HG03066 (cell line): ENCODE measurements at regions not wholly inside any gene's neighbourhood (a gene's known extent, or its start where the extent isn't known, plus 50 kb on each side); places are given as distances from the start of the nearest gene placed in this dataset.
"Not testable (repeated sequence)": the region's sequence is repeated elsewhere in the genome, so short reads cannot be mapped to it uniquely, and the experiment has no call there.

Source experiments
- ATAC-seq: cut with Tn5 transposase; IDR thresholded peaks from one replicate; pipeline ENCODE4 v1.9.1; 2021; ENCODE audit warnings: low read depth; ENCODE audit not compliant: unreplicated experiment

DNA sequence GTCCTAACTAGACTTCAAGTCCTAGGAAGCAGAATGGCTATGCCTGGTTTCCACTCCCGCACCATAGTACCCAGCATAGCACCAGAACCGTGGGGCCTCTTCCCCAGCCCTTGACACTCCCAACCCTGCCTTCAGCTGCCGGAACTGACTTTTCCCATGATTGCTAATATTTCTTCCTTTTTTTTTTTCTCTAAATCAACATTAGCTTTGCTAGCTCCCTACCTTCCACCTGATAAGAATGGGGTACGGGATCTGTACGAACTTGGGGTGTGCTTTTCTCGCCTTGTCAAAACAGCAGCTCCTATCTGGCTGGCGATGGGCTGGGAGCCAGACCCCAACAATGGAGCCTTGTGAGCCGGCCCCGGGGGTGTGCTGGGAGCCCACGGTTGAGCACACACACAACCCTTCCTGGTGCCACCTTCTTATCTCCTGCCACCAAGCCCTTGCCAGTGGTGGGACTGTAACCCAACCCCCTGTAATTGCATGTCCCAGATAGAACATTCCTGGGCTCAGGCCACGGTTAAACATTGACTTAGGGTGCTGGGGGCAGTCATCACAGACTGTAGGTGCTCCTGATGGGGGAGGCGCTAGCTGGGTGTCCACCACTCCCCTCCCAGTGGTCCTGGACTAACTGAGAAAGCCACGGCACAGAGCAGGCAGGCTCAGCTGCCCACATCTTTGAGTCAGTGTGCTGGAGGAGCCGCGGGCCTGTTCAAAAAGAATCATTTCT lies 213.0 kb upstream of the HAAO start:
- ATAC-seq = no peak

DNA sequence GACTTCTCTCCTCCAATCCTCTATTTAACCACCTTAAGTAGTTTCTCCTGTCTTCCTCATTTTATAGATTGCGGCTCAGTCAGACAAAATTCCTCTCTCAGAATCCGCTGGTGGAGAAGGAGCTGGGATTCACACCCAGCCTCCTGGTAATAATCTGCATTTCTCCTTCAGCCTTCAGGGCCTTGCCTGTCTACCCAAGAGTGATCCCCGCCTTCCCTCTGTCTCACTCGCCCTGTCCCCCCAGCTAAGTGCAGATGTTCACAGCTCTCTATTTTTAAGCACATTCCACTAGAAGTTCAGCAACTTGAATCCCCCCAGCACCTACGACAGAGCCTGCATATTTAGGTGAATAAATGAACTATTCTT lies 212.5 kb upstream of the HAAO start:
- ATAC-seq = no peak

DNA sequence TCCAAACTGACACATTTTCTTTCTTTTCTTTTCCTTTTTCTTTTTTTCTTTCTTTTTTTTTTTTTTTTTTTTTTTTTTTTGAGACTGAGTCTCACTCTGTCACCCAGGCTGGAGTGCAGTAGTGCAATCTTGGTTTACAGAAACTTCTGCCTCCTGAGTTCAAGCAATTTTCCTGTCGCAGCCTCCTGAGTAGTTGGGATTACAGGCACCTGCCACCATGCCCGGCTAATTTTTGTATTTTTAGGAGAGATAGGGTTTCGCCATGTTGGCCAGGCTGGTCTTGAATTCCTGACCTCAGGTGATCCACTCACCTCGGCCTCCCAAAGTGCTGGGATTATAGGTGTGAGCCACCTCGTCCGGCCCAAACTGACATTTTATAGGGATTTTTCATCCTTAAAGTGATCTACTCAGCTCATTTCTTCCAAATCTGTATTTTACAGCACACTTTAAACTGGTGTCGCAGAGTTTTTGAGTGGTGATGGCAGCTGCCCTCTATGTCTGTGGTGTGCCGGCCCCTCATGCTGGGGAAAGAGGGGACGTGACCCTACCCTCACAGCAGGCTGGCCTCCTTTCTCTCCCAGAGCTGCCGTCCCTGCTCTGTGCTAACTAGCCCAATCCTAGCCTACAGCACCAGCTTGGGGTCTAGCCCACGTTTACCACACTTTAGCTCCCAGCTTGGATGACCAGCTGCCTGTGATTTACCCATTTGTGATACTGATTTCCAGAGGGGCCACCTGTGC lies 211.9 kb upstream of the HAAO start:
- not testable (repeated sequence) for ATAC-seq

DNA sequence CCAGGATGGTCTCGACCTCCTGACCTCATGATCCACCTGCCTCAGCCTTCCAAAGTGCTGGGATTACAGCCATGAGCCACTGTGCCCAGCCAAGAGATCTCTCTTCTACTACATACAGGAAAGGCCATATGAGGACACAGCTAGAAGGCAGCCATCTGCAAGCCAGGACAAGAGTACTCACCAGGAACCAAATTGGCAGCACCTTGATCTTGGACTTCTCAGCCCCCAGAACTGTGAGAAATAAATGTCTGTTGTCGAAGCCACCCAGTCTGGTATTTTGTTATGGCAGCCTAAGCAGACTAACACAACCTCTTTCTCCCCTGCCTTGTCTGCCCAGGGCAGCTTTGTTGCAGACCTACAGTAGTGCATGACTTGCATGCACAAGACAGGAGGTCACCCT lies 211.3 kb upstream of the HAAO start:
- no peak for ATAC-seq

DNA sequence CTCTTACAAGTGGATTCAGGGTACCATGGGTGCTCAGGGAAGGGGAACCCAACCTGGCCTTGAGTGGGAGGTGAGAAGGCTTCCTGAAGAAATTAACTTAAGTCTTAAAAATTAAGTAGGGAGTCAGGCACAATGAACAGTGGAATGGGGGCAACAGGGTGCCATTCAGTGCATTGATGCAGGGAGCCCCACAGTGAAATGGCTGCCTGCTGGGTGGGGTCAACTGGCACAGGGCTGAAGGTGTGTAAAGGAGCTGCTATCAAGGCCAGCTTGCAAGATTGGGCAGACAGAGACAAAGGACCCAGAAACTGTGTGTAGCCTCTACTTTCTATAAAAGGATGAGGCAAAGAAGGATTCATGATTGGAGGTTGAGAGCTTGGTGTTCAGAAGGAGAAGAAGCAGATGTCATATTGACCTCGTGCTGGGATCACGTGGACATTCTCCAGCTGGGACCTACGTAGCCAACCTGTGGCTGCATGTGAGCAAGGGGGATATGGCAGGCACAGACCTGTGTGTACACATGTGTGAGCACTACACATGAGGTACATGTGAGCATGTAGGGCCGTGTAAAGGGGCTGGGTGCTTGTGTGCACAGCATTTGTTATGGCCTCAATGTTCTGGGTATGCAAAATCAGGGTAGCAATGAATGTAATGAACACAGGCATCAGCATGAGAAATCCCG lies 209.5 kb upstream of the HAAO start:
- no peak for ATAC-seq

DNA sequence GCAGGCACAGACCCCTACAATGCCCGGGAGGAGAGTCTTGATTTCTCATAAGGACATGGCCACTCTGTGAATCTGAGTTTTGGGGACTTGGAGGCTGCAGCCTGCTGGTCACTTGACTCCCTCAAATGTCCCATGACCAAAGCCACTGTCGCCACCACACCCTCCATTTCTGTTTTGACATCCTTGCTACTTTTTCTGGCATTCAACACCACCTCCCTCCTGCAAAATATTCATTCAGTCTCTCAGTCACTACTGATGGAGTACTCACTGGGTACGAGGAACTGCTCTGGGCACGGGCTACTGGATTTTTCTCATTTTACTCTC lies 208.6 kb upstream of the HAAO start:
- no peak for ATAC-seq

DNA sequence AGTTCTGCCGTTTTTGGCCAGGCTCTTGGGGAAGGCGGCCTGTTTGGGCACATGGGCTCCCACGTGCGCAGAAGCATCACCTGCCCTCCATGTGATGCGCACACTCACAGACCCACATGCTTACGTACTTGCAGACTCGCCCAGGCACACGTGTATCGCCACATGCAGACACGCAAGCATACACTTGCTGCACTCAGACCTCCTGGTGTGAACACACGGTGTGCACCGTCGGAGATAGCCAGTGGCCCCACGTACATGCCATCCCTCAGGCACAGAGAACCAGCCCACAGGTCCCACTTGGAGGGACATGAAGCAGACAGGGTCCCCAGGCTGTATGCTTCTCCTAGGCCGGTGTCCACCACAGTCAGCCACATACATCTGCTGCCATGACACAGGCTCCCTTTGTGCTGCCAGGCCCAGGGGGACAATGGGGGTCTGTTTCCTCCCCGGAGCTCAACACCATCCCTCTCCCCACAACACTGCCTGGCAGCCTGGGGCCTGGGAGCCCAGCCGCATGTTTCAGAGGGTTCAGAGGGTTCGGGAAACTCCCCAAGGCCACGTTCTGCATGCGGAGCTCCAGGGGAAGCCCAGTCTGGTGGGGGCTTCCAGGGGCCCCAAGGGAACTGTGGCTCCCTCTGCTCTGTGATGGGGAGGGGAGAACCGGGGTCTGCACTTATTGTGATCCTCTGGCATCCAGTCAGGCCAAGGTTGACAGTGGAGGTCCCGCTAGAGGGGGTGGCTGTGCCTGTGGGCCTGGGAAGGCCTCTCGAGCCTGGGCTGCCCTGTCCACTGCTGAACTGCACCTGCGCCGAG lies 208.1 kb upstream of the HAAO start:
- ATAC-seq = no peak

DNA sequence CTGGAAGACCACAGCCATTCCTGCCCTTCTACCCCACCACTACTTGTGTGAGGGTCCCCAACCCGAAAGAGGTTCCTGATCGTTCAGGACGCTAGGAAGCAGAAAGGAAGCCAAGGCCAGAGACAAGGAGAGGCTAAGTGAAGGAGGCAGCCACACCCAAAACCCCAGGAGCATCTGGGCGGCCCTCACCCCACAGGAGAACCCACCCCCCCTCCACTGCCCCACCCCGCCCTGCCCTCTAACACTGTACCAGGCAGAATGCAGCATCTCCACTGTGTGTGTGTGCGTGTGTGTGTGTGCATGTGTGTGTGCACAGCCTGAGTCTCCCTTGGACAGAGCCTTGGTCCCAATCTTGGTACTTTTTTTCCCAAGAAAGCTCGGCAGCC lies 207.5 kb upstream of the HAAO start:
- ATAC-seq = no peak

DNA sequence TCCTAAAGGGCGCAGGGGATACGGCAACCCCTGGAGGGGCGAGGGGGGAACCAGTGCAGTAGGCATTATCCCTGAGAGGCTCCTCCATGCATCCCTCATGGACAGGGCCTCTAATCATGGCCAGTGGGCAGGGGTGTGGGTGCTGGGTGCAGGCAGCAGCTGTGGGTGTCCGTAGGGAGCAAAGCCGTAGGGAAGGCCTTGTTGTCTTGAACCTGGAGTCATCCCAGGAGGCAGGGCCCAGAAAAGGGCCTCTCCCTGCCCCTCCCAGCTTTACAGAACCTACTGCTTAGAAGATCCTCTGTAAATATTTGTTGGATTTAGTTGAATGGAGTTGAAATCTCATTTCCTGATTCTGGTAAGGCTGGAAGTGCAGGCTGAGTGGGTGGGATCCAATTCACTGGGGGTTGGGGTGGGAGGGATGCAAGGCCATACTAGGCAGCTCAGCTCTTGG lies 207.0 kb upstream of the HAAO start:
- no peak for ATAC-seq

DNA sequence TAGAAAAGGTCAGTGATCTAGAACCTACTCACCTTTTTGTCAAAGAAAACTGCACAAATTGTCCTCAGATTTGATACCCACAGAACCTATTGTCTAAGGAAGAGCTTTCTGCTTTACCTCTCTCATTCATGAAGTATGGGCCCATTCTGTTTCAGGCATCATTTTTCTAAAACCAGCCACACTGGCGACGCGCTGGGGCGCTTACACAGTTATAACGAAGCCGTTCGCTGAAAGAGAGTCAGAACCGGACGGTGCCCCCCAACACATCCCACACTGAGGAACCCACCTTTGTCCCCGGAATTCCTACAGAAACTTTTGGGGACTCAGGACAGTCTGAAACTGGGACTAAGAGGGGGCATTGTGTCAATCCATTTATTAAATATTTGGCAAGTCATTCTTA lies 206.3 kb upstream of the HAAO start:
- no peak for ATAC-seq

DNA sequence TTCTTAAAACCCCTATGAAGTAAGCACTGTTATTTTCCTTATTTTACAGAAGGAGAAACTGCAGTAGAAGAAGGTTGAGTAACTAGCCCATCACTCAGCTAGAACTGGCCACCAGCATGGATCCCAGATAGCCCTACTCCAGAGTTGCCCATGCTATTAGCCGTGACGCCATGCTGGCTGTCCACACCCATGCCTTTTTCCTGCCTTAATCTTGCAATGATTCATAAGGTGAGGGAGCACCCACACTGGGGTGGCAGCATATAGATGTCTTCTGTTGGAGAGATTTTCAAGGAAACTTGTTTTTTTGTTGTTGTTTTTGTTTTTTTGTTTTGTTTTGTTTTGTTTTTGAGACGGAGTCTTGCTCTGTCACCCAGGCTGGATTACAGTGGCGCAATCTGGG lies 204.1 kb upstream of the HAAO start:
- no peak for ATAC-seq

DNA sequence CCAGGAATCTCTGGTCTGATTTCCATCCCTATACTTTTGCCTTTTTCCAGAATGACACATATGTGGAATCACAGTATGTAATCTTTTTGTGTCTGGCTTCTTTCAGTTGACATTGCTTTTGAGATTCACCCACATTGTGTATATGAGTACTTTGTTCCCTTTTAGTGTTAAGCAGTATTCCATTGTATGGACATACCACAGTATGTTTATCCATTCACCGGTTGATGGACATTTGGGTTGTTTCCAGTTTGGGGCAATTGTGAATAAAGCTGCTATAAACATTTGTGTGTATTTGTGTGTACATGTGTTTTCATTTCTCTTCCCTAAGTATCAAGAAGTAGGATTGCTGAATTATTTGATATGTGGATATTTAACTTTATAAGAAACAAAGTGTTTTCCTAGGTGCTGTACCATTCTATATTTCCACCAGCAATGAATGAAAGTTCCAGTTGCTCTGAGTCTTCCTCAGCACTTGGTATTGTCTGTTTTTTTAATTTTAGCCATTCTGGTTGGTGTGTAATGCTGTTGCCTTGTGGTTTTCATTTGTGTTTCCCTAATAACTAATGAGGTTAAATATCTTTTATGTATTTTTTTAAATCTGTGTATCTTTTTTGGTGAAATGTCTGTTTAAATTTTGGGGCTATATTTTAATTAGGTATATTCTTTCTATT lies 203.5 kb upstream of the HAAO start:
- ATAC-seq = no peak

DNA sequence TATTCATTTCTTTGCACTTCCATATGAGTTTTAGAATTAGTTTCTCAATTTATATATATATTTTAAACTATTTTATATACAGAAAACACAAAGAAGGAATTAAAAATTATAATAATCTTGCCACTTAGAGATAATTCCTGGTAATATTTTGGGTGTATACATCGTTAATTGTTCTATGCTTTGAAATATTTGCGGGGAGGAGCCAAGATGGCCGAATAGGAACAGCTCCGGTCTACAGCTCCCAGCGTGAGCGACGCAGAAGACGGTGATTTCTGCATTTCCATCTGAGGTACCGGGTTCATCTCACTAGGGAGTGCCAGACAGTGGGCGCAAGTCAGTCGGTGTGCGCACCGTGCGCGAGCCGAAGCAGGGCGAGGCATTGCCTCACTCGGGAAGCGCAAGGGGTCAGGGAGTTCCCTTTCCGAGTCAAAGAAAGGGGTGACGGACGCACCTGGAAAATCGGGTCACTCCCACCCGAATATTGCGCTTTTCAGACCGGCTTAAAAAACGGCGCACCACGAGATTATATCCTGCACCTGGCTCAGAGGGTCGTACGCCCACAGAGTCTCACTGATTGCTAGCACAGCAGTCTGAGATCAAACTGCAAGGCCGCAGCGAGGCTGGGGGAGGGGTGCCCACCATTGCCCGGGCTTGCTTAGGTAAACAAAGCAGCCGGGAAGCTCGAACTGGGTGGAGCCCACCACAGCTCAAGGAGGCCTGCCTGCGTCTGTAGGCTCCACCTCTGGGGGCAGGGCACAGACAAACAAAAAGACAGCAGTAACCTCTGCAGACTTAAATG lies 197.1 kb upstream of the HAAO start:
- ATAC-seq = not testable (repeated sequence)

DNA sequence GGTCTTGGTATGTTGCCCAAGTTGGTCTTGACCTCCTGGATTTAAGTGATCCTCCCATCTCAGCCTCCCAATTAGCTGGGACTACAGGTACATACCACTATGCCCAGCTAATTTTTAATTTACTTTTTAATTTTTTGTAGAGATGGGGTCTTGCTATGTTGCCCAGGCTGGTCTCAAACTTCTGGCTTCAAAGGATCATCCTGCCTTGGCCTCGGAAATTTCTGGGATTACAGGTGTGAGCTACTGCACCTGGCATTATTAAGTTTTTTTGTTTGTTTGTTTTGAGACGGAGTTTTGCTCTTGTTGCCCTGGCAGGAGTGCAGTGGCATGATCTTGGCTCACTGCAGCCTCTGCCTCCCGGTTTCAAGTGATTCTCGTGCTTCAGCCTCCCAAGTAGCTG lies 195.7 kb upstream of the HAAO start:
- ATAC-seq = not testable (repeated sequence)

DNA sequence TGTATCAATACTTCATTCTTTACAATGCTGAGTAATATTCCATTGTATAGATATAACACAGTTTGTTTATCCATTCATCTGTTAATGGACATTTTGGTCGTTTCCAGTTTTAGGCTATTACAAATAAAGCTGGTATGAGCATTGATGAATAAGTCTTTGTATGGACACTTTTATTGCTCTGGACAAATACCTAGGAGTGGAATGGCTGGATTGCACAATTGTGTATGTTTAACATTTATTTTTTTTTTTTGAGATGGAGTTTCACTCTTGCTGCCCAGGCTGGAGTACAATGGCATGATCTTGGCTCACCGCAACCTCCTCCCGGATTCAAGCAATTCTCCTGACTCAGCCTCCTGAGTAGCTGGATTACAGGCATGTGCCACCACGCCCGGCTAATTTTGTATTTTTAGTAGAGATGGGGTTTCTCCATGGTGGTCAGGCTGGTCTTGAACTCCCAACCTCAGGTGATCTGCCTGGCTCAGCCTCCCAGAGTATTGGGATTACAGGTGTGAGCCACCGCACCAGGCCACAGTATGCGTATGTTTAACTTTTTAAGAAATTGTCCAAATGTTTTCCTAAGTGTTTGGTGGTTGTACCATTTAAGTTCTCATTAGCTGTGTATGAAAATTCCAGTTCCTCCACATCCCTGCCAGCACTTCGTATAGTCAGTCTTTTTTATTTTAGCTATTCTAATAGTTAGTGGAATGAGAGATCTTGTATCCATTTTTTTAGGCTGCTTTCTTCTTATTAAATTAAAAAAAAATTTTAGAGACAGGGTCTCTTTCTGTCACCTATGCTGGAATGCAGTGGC lies 194.9 kb upstream of the HAAO start:
- ATAC-seq = no peak

DNA sequence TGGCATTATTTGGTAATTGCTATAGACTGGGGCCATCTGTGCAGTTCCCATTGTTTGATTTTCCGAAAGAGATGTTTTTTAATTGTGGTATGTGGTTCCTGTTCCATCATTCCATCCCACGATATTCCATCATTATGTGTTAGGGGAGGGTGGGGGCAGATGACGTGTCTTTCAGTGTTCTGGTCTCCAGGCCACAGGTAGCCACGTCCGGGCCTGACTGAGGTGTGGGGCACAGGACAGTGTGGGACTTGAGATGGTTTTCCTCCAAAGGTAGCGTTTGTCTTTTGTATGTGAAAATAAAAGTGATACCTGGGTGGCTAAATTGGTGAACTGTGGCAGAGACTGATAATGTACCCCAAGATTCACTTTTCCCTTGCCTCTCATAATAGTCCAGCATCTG lies 192.2 kb upstream of the HAAO start:
- no peak for ATAC-seq

DNA sequence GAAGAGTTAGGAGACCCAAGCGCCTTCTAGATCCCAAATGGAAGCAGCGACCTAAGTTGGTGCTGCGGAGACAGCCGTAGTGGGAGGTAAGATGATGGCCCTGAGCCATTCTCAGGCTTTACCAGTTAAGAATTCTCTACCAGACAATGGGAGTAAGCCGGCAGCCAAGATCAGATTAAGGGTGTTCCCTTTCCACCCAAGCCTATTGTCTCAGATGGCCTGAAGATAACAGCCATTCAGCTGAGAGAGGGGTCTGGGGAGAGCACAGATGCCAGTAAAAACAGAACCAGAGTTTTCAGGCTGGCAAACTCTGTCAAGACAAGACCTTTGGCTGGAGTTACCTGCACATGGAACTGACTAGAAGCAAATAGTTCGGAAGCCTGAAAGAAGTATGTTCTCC lies 191.7 kb upstream of the HAAO start:
- ATAC-seq = no peak

DNA sequence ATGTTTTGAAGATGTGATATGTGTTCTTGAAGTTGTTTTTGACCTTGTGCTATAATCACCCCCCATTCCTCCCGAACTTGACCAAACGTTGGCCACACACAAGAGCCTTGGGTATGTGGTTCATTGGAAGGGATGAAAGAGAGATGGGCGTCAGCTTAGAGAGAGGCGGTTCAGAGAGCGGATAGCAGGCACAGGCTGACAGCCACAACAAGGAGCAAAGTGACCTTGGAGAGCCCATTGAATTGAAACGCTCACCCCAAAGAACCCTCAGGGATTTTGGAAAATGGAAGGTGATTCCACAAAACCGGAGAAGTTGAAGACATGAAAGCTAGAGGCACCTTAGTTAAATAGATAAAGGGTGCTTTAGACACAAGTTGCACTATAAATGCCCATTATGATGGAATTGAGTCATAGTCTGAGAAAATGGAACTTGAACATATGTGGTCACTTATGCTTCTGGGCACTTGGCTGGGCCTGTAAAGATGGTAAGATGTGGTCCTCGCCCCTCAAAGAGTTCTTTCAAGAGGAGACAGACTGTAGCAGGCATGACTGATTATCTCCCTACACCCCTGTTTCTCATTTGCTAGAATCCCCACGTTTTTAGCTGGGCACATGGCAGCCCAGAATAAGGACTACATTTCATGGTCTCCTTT lies 188.5 kb upstream of the HAAO start:
- no peak for ATAC-seq
